ENCODE measurements at regions not wholly inside any gene's neighbourhood (a gene's known extent, or its start where the extent isn't known, plus 50 kb on each side); places are given as distances from the start of the nearest gene placed in this dataset.
"Not testable (repeated sequence)": the region's sequence is repeated elsewhere in the genome, so short reads cannot be mapped to it uniquely, and the experiment has no call there.

DNA sequence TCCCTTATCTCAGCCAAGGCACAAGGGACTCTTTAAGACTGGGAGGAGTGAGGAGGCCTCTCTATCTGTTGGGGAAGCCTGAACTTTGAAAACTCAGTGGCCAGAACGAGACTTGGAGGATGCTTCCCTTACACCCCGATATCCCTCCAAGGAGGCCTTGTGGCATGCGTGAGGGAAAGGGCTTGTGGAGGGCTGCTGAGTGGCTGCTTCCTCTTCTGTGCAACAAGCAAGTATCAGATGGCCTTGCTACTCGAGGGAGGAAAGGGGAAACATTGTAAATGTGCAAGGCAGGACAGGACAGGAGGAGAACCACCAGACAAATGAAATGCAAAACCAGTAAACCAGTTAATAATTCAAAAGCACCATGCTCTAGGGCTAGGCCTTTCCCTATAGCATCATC is 306.5 kb upstream of the MAP3K7 start:
- no peaks in the 10 kb centered on the region for H3K4me1 ChIP-seq
- H3K4me3 ChIP-seq = no peak overlapping the region
- no peaks in the 10 kb centered on the region for H3K36me3 ChIP-seq
- no peak overlapping the region for H3K27ac ChIP-seq
- no peaks in the 10 kb centered on the region for H3K9me3 ChIP-seq (replicated peaks in 1 of 11)
- no peak overlapping the region for H3K9ac ChIP-seq
- H3K27me3 ChIP-seq = no peaks in the 10 kb centered on the region
- no peak overlapping the region for H3K4me2 ChIP-seq
- TF ChIP-seq Cebpa-rat (IDR thresholded peaks at IDR 0.05) = no peak
- H4K20me1 ChIP-seq = no peaks in the 10 kb centered on the region

GRCh38 chr6:90892271-90892670 is 305.4 kb upstream of the MAP3K7 start:
- TF ChIP-seq Cebpa-rat (IDR thresholded peaks at IDR 0.05) = no peak
- Histone ChIP-seq H3K27me3 (no peaks in the 10 kb centered on the region), H3K9me3 (replicated peaks in 1 of 11) (no peaks in the 10 kb centered on the region), H3K27ac (no peak overlapping the region), H3K9ac (no peak overlapping the region), H3K36me3 (no peaks in the 10 kb centered on the region), H3K4me3 (no peak overlapping the region), H3K4me1 (no peaks in the 10 kb centered on the region), H4K20me1 (no peaks in the 10 kb centered on the region), H3K4me2 (no peak overlapping the region)

DNA sequence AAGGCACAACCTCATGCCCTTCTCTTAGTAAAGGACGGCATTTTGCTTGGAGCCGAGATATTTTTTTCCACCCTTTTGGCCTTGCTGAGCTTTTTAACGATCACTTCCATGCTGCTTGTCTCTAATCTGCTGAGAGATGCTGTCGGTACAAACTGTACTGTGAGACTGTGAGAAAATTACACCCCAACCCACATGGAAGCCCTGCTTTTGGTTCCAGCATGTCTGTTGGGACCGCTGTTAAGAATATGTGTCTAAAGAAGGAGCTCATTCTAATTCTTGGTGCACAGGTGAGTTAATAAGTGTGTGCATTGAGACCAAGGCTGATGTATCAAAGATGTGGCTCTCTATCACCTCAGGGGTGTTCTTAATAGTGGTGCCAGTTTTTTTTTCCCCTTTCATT is 304.5 kb upstream of the MAP3K7 start:
- TF ChIP-seq Cebpa-rat (IDR thresholded peaks at IDR 0.05) = no peak

GRCh38 chr6:90890683-90891330 is 303.9 kb upstream of the MAP3K7 start:
- no peaks in the 10 kb centered on the region for H3K9me3 ChIP-seq (replicated peaks in 1 of 11)
- no peaks in the 10 kb centered on the region for H3K4me1 ChIP-seq
- no peaks in the 10 kb centered on the region for H3K27me3 ChIP-seq
- H3K9ac ChIP-seq = no peak overlapping the region
- H3K4me2 ChIP-seq = no peak overlapping the region
- no peak overlapping the region for H3K27ac ChIP-seq
- H3K36me3 ChIP-seq = no peaks in the 10 kb centered on the region
- no peak for TF ChIP-seq Cebpa-rat (IDR thresholded peaks at IDR 0.05)
- H4K20me1 ChIP-seq = no peaks in the 10 kb centered on the region
- no peak overlapping the region for H3K4me3 ChIP-seq

More for the DNA sequence above, 304.5 kb upstream of the MAP3K7 start:
- H3K4me2 ChIP-seq = no peak overlapping the region
- no peaks in the 10 kb centered on the region for H3K9me3 ChIP-seq (replicated peaks in 1 of 11)
- H3K36me3 ChIP-seq = no peaks in the 10 kb centered on the region
- no peak overlapping the region for H3K9ac ChIP-seq
- no peaks in the 10 kb centered on the region for H4K20me1 ChIP-seq
- no peak overlapping the region for H3K4me3 ChIP-seq
- H3K4me1 ChIP-seq = no peaks in the 10 kb centered on the region
- no peak overlapping the region for H3K27ac ChIP-seq
- no peaks in the 10 kb centered on the region for H3K27me3 ChIP-seq

DNA sequence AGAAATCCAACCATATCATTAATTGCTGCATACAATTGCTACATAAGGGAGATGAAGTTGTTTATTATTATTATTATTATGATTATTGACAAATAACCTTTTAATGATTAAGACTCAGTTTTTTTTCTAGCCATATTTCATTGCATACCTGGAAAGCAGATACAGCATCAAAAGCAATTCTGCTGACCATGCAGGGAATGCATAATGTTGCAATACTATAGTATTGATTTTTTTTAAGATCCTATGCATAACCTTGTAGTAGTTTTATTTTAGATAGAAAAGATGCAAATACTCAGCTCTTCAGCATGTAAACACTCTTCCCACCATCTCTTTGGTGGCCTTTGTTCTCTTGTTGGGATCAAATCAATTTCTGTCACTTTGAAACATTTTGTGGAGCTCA is 300.9 kb upstream of the MAP3K7 start:
- H3K4me2 ChIP-seq = no peak overlapping the region
- H3K9me3 ChIP-seq (replicated peaks in 1 of 11) = no peaks in the 10 kb centered on the region
- no peaks in the 10 kb centered on the region for H3K36me3 ChIP-seq
- H3K27ac ChIP-seq = no peak overlapping the region
- H3K4me1 ChIP-seq = no peaks in the 10 kb centered on the region
- H3K4me3 ChIP-seq = no peak overlapping the region
- no peak overlapping the region for H3K9ac ChIP-seq
- H3K27me3 ChIP-seq = no peaks in the 10 kb centered on the region
- no peak for TF ChIP-seq Cebpa-rat (IDR thresholded peaks at IDR 0.05)
- no peaks in the 10 kb centered on the region for H4K20me1 ChIP-seq

DNA sequence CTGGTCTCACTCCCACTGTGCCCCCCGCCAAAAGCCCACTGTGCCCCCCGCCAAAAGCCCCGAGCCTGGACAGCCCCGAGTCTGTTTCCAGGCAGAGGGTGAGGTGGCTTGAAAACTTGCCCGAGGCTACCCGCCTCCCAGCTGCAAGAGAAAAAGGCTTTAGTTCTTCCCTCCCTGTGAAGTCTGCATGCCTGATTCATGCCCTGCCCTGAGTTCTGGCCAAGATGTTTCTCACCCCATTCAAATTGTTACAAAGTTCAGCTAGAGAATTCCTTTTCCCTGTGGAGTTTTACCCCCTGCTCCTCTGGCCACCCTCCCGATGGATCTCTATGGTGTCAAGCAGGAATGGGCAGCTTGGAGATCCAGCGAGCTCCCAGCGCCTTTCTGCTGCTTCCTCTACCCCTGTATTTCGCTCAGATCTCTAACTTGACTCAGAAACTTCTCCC is 298.8 kb upstream of the MAP3K7 start:
- no peak overlapping the region for H3K4me2 ChIP-seq
- no peaks in the 10 kb centered on the region for H3K4me1 ChIP-seq

GRCh38 chr6:90885137-90885536 is 298.3 kb upstream of the MAP3K7 start:
- H3K4me3 ChIP-seq; H3K36me3 ChIP-seq; H3K27ac ChIP-seq; H3K9me3 ChIP-seq (replicated peaks in 1 of 11); H3K4me2 ChIP-seq; H3K9ac ChIP-seq; H3K4me1 ChIP-seq; H3K27me3 ChIP-seq; H4K20me1 ChIP-seq: not testable (repeated sequence)

More for the DNA sequence above, 298.8 kb upstream of the MAP3K7 start:
- no peaks in the 10 kb centered on the region for H4K20me1 ChIP-seq
- no peak overlapping the region for H3K4me3 ChIP-seq
- no peaks in the 10 kb centered on the region for H3K9me3 ChIP-seq (replicated peaks in 1 of 11)
- no peak overlapping the region for H3K27ac ChIP-seq
- no peaks in the 10 kb centered on the region for H3K36me3 ChIP-seq
- H3K9ac ChIP-seq = no peak overlapping the region
- H3K27me3 ChIP-seq = no peaks in the 10 kb centered on the region
- no peak for TF ChIP-seq Cebpa-rat (IDR thresholded peaks at IDR 0.05)

DNA sequence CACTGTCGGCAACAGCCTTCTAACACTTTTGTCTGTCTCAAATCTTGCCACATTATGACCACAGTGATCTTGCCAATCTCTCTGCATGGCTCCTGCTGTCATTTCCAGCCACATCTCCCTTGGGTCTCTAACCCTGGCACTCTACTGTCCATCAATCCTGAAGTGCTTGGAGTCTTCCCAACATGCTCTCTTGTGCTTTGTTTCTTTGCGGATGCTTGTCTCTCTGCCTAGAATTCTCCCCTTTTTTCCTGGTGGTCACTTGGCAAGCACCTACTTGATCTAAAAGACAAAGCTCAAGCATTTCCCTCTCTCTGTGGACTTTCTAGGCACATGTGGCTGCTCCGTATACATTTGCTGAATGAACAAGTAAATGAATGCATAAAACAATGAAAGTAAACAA is 290.7 kb upstream of the MAP3K7 start:
- Histone ChIP-seq H4K20me1 (no peaks in the 10 kb centered on the region), H3K27ac (no peak overlapping the region), H3K27me3 (no peaks in the 10 kb centered on the region), H3K4me2 (no peak overlapping the region), H3K9ac (no peak overlapping the region), H3K9me3 (replicated peaks in 1 of 11) (no peaks in the 10 kb centered on the region), H3K4me1 (no peaks in the 10 kb centered on the region), H3K4me3 (no peak overlapping the region), H3K36me3 (no peaks in the 10 kb centered on the region)
- TF ChIP-seq Cebpa-rat (IDR thresholded peaks at IDR 0.05) = no peak

- Histone ChIP-seq H3K4me3 (no peak overlapping the region), H4K20me1 (no peaks in the 10 kb centered on the region), H3K27me3 (no peaks in the 10 kb centered on the region), H3K4me1 (no peaks in the 10 kb centered on the region), H3K36me3 (no peaks in the 10 kb centered on the region), H3K9ac (no peak overlapping the region), H3K4me2 (no peak overlapping the region), H3K27ac (no peak overlapping the region), H3K9me3 (replicated peaks in 1 of 11) (no peaks in the 10 kb centered on the region)
- no peak for TF ChIP-seq Cebpa-rat (IDR thresholded peaks at IDR 0.05)
Observed at GRCh38 chr6:90874931-90875330, 288.1 kb upstream of the MAP3K7 start.

DNA sequence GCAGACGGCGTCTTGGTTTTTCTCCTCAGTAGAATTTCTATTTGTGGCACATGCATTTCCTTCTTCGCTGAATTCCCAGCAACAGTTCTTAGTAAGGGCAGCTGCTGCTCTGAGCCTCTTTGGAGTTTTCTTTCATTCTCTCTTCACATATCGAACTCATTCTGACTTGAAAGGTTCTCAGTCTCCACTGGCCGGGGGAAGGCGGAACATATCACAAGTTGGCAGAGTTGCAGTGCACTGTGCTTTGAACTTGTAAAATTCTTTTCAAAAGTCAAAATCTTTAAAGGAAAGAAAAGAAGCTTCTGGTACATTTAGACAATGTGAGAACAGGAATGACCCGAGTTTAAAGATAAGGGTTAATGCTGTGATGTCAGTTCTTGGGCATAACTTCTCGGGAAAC is 286.1 kb upstream of the MAP3K7 start:
- no peaks in the 10 kb centered on the region for H3K36me3 ChIP-seq
- no peak for TF ChIP-seq Cebpa-rat (IDR thresholded peaks at IDR 0.05)
- no peak overlapping the region for H3K27ac ChIP-seq

More for the DNA sequence above, 286.1 kb upstream of the MAP3K7 start:
- H3K4me3 ChIP-seq = no peak overlapping the region
- H4K20me1 ChIP-seq = no peaks in the 10 kb centered on the region
- H3K9me3 ChIP-seq (replicated peaks in 1 of 11) = no peaks in the 10 kb centered on the region
- no peaks in the 10 kb centered on the region for H3K27me3 ChIP-seq
- H3K4me2 ChIP-seq = no peak overlapping the region
- H3K4me1 ChIP-seq = no peaks in the 10 kb centered on the region
- no peak overlapping the region for H3K9ac ChIP-seq

All from BLaER1 treated with 17β-estradiol and CSF1 and Interleukin-3, amounts not matched to agents 10 nM and 100 nM (cell line).